Mucosa of descending colon (tissue), 3 donors: ENCODE measurements at regions not wholly inside any gene's neighbourhood (a gene's known extent, or its start where the extent isn't known, plus 50 kb on each side); places are given as distances from the start of the nearest gene placed in this dataset.

ENCODE experiments used
- ATAC-seq: fragments of 200-7000 bp; cut with Tn5 transposase; one replicate; pipeline ENCODE4 v1.9.1; 2020; ENCODE audit warnings: mild to moderate bottlenecking, moderate library complexity
- DNase-seq, 3 donors: peaks; one replicate each; pipeline ENCODE4 v3.0.0-alpha.2; 2020
- H3K36me3 ChIP-seq: fragments of 200-600 bp; one replicate; pipeline ENCODE4 v1.8.0; 2021; ENCODE audit warnings: low read depth, mild to moderate bottlenecking
- H3K4me1 ChIP-seq: fragments of 200-600 bp; one replicate; pipeline ENCODE4 v1.8.0; 2021; ENCODE audit warnings: low read depth, mild to moderate bottlenecking
- H3K4me3 ChIP-seq: fragments of 200-600 bp; one replicate; pipeline ENCODE4 v1.8.0; 2021; ENCODE audit warnings: mild to moderate bottlenecking
- H3K9me3 ChIP-seq: fragments of 200-600 bp; one replicate; pipeline ENCODE4 v1.8.0; 2021; ENCODE audit warnings: mild to moderate bottlenecking
- intact Hi-C, 2 donors: fragments of 100-400 bp; cut with DNase I in 1 of 2; cut with micrococcal nuclease in 1 of 2; formaldehyde crosslinking; loops; one replicate each; pipeline versions ENCODE4 v1.11.0 to v1.11.1; 2022; cut with DNase I, micrococcal nuclease
- TF ChIP-seq, protein P1 (sequence below): fragments of 200-600 bp; IDR thresholded peaks from one replicate; pipeline ENCODE4 v1.8.0; 2022; ENCODE audit warnings: antibody characterized with exemption, mild to moderate bottlenecking
- donor health status: DM: no; HTN: no; CAD: no; lungs with moderate emphysema.
- donor health status: DM: no; HTN: no; CAD: no.
- donor health status: DM: no; HTN: yes; CAD: no.

- no peak for DNase-seq
- Histone ChIP-seq H3K4me3 (no peak overlapping the region), H3K36me3 (no peaks in the 10 kb centered on the region), H3K4me1 (no peaks in the 10 kb centered on the region), H3K9me3 (no peaks in the 10 kb centered on the region)
- intact Hi-C loops = no loop called here
- no peak for ATAC-seq
- TF ChIP-seq, protein P1, sequence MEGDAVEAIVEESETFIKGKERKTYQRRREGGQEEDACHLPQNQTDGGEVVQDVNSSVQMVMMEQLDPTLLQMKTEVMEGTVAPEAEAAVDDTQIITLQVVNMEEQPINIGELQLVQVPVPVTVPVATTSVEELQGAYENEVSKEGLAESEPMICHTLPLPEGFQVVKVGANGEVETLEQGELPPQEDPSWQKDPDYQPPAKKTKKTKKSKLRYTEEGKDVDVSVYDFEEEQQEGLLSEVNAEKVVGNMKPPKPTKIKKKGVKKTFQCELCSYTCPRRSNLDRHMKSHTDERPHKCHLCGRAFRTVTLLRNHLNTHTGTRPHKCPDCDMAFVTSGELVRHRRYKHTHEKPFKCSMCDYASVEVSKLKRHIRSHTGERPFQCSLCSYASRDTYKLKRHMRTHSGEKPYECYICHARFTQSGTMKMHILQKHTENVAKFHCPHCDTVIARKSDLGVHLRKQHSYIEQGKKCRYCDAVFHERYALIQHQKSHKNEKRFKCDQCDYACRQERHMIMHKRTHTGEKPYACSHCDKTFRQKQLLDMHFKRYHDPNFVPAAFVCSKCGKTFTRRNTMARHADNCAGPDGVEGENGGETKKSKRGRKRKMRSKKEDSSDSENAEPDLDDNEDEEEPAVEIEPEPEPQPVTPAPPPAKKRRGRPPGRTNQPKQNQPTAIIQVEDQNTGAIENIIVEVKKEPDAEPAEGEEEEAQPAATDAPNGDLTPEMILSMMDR = no peak
Observed at GRCh38 chr10:105993609-105994008, 1170.9 kb downstream of the SORCS1 start.

DNA sequence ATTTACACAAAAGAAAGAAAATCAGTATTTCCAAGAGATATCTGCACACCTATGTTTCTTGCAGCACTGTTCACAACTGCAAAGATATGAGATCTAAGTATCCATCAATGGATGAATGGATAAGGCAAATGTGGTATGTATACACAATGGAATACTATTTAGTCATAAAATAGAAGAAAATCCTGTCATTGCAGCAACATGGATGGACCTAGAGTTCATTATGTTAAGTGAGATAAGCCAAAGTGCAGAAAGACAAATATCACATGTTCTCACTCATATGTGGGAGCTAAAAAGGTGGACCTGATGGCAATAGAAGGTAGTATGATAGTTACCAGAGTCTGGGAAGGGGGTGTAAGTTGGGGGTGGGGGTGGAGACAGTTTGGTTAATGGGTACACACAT lies 1171.6 kb downstream of the SORCS1 start:
- Histone ChIP-seq H3K4me1 (no peaks in the 10 kb centered on the region), H3K4me3 (no peak overlapping the region), H3K36me3 (no peaks in the 10 kb centered on the region), H3K9me3 (no peaks in the 10 kb centered on the region)
- TF ChIP-seq, protein P1 = no peak
- no peak for ATAC-seq
- no peak for DNase-seq
- intact Hi-C loops = no loop called here

DNA sequence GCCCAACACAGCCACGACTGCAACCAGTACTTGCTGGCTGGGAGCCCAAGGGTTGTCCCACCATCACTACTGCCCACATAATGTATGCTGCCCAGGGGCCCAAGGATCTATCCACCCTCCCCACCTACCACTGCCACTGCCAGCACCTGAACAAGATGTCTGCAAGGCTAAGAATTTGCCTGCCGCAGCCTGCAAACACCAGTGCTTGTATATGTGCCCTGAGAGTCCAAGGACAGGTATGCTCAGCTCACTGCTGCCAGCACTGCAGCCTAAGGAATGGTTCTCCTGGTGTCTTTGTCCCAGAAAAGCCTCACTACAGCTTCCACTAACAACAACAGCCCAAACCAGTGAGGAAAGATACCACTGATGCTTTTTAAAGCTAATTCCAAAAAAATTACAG lies 1174.0 kb downstream of the SORCS1 start:
- DNase-seq = no peak
- ATAC-seq = no peak
- no peaks in the 10 kb centered on the region for H3K36me3 ChIP-seq

GRCh38 chr10:105989995-105990394 lies 1174.5 kb downstream of the SORCS1 start:
- Histone ChIP-seq H3K36me3 (no peaks in the 10 kb centered on the region), H3K4me3 (no peak overlapping the region), H3K4me1 (no peaks in the 10 kb centered on the region), H3K9me3 (no peaks in the 10 kb centered on the region)
- DNase-seq (no peak), ATAC-seq (no peak)
- intact Hi-C loops = no loop called here
- TF ChIP-seq, protein P1 = no peak

More for the DNA sequence above, 1174.0 kb downstream of the SORCS1 start:
- Histone ChIP-seq H3K9me3 (no peaks in the 10 kb centered on the region), H3K4me3 (no peak overlapping the region), H3K4me1 (no peaks in the 10 kb centered on the region)
- intact Hi-C loops = no loop called here
- TF ChIP-seq, protein P1 = no peak

DNA sequence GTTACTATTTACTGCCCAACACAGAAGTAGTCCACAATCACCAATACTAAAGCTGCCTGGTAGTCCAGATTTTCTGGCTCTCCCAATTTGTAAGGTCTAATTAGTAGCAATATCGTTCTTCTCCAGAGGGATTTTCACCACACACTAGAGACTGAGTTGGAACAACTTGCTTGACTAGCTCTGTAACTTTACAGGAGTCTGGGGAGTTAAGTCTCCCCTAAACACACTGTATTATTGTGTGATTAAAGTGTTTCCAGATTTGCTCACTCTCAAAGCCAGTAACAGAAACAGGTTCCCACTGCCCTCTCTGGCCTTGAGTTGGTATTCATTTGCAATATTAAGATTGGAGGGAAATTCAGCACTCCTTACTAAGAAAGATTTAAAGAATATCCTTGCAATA lies 1175.7 kb downstream of the SORCS1 start:
- H3K4me1 ChIP-seq = no peaks in the 10 kb centered on the region
- no peak for ATAC-seq
- H3K4me3 ChIP-seq = no peak overlapping the region
- no peaks in the 10 kb centered on the region for H3K36me3 ChIP-seq
- intact Hi-C loops = no loop called here
- DNase-seq = no peak
- TF ChIP-seq, protein P1 = no peak
- no peaks in the 10 kb centered on the region for H3K9me3 ChIP-seq
